H9 (cell line): ENCODE measurements at regions not wholly inside any gene's neighbourhood (a gene's known extent, or its start where the extent isn't known, plus 50 kb on each side); places are given as distances from the start of the nearest gene placed in this dataset.

Source experiments
- DNase-seq: peaks from one replicate; pipeline ENCODE4 v3.0.0-alpha.2; 2017
- H2AFZ ChIP-seq: one replicate; pipeline ENCODE4 v1.6.1; 2013; ENCODE audit warnings: mild to moderate bottlenecking, low read length, control low read depth, moderate library complexity
- H2AK5ac ChIP-seq: 2 replicates; pipeline ENCODE4 v1.6.1; 2013; ENCODE audit warnings: low read length, control low read depth, mixed read lengths; ENCODE audit not compliant: insufficient read length
- H2BK120ac ChIP-seq: one replicate; pipeline ENCODE4 v1.6.1; 2013; ENCODE audit warnings: low read depth, mild to moderate bottlenecking, low read length, control low read depth, inconsistent platforms; ENCODE audit not compliant: poor library complexity, severe bottlenecking
- H2BK12ac ChIP-seq: 2 replicates; pipeline ENCODE4 v1.6.1; 2013; ENCODE audit warnings: low read length, control low read depth, mixed read lengths, low read depth; ENCODE audit not compliant: insufficient read length
- H2BK15ac ChIP-seq: 2 replicates; pipeline ENCODE4 v1.6.1; 2013; ENCODE audit warnings: low read depth, low read length, control low read depth
- H2BK20ac ChIP-seq: one replicate; pipeline ENCODE4 v1.6.1; 2013; ENCODE audit warnings: low read depth, mild to moderate bottlenecking, low read length, control low read depth, inconsistent platforms; ENCODE audit not compliant: poor library complexity, severe bottlenecking
- H2BK5ac ChIP-seq: 2 replicates; pipeline ENCODE4 v1.6.1; 2013; ENCODE audit warnings: low read length, control low read depth, mixed read lengths; ENCODE audit not compliant: insufficient read length
- H3K14ac ChIP-seq: 2 replicates; pipeline ENCODE4 v1.6.1; 2013; ENCODE audit warnings: low read length, control low read depth; ENCODE audit not compliant: insufficient read depth
- H3K18ac ChIP-seq: 2 replicates; pipeline ENCODE4 v1.6.1; 2013; ENCODE audit warnings: low read depth, mild to moderate bottlenecking, mixed read lengths, low read length, control low read depth; ENCODE audit not compliant: insufficient read length
- H3K23ac ChIP-seq: 2 replicates; pipeline ENCODE4 v1.6.1; 2013; ENCODE audit warnings: low read length, control low read depth, mixed read lengths, low read depth; ENCODE audit not compliant: insufficient read length
- H3K23me2 ChIP-seq: 2 replicates; pipeline ENCODE4 v1.6.1; 2013; ENCODE audit warnings: low read depth, mild to moderate bottlenecking, mixed read lengths, low read length, control low read depth; ENCODE audit not compliant: insufficient read length, poor library complexity, severe bottlenecking
- H3K27ac ChIP-seq: 2 replicates; pipeline ENCODE4 v1.5.1; 2013; ENCODE audit warnings: low read length, control low read depth, mixed read lengths, low read depth; ENCODE audit not compliant: insufficient read length
- H3K27me3 ChIP-seq: 2 replicates; pipeline ENCODE4 v1.6.1; 2013; ENCODE audit warnings: low read length, control low read depth, inconsistent platforms; ENCODE audit not compliant: insufficient read depth
- H3K4ac ChIP-seq: 2 replicates; pipeline ENCODE4 v1.6.1; 2013; ENCODE audit warnings: low read depth, mild to moderate bottlenecking, control low read depth, inconsistent platforms, low read length, moderate library complexity
- H3K4me1 ChIP-seq: 2 replicates; pipeline ENCODE4 v1.6.1; 2013; ENCODE audit warnings: low read length, control low read depth, inconsistent platforms; ENCODE audit not compliant: insufficient read depth
- H3K4me2 ChIP-seq: 2 replicates; pipeline ENCODE4 v1.6.1; 2013; ENCODE audit warnings: low read length, control low read depth, mixed read lengths; ENCODE audit not compliant: insufficient read length, insufficient read depth
- H3K56ac ChIP-seq: 2 replicates; pipeline ENCODE4 v1.6.1; 2013; ENCODE audit warnings: low read depth, mild to moderate bottlenecking, mixed read lengths, low read length, control low read depth; ENCODE audit not compliant: insufficient read length
- H3K79me1 ChIP-seq: 2 replicates; pipeline ENCODE4 v1.6.1; 2013; ENCODE audit warnings: low read depth, mild to moderate bottlenecking, moderate library complexity, low read length, control low read depth, inconsistent platforms; ENCODE audit not compliant: insufficient read depth, poor library complexity, severe bottlenecking
- H3K79me2 ChIP-seq: 2 replicates; pipeline ENCODE4 v1.6.1; 2013; ENCODE audit warnings: low read length, control low read depth, inconsistent platforms; ENCODE audit not compliant: insufficient read depth
- H3K9ac ChIP-seq: 2 replicates; pipeline ENCODE4 v1.6.1; 2013; ENCODE audit warnings: low read length, control low read depth, mixed read lengths; ENCODE audit not compliant: insufficient read length; ENCODE audit errors: extremely low read depth
- H3K9me3 ChIP-seq: one replicate; pipeline ENCODE4 v1.6.1; 2013; ENCODE audit warnings: low read depth, low read length, inconsistent platforms; ENCODE audit not compliant: control insufficient read depth
- H3T11ph ChIP-seq: one replicate; pipeline ENCODE4 v1.6.1; 2013; ENCODE audit warnings: mild to moderate bottlenecking, low read length, control low read depth, inconsistent platforms
- H4K20me1 ChIP-seq: one replicate; pipeline ENCODE4 v1.6.1; 2013; ENCODE audit not compliant: control insufficient read depth, insufficient read length, insufficient read depth
- H4K5ac ChIP-seq: 2 replicates; pipeline ENCODE4 v1.6.1; 2013; ENCODE audit warnings: low read depth, mild to moderate bottlenecking, mixed read lengths, low read length, control low read depth; ENCODE audit not compliant: insufficient read length
- H4K8ac ChIP-seq: replicated peaks from 2 replicates; pipeline ENCODE4 v1.6.1; 2013; ENCODE audit warnings: low read length, control low read depth, mixed read lengths, low read depth; ENCODE audit not compliant: insufficient read length
- H4K91ac ChIP-seq: 2 replicates; pipeline ENCODE4 v1.6.1; 2013; ENCODE audit warnings: low read depth, mild to moderate bottlenecking, moderate library complexity, mixed read lengths, low read length, control low read depth; ENCODE audit not compliant: insufficient read length
- H3K27ac Mint-ChIP-seq, 3 experiments: 2 replicates in 2 of 3; 3 replicates in 1 of 3; pipeline ENCODE4 v1.8.0; 2020 to 2021; ENCODE audit warnings: mixed read lengths in 3 of 3, mild to moderate bottlenecking in 1 of 3, moderate library complexity in 1 of 3
- H3K27me3 Mint-ChIP-seq: 2 replicates; pipeline ENCODE4 v1.8.0; 2021; ENCODE audit warnings: low read depth, mild to moderate bottlenecking, moderate library complexity, mixed read lengths
- H3K36me3 Mint-ChIP-seq, 3 experiments: 2 replicates in 2 of 3; 3 replicates in 1 of 3; pipeline ENCODE4 v1.8.0; 2020 to 2021; ENCODE audit warnings: low read depth in 3 of 3, mixed read lengths in 3 of 3; ENCODE audit not compliant: insufficient read depth in 1 of 3
- H3K4me1 Mint-ChIP-seq, 2 experiments: 2 replicates each; pipeline ENCODE4 v1.8.0; 2020; ENCODE audit warnings: mixed read lengths in 2 of 2
- H3K4me3 Mint-ChIP-seq, 2 experiments: 2 replicates in 1 of 2; 3 replicates in 1 of 2; pipeline ENCODE4 v1.8.0; 2020 to 2021; ENCODE audit warnings: mild to moderate bottlenecking in 2 of 2, mixed read lengths in 2 of 2, moderate library complexity in 1 of 2
- H3K9me3 Mint-ChIP-seq, 2 experiments: 2 replicates in 1 of 2; 3 replicates in 1 of 2; pipeline ENCODE4 v1.8.0; 2020; ENCODE audit warnings: mild to moderate bottlenecking in 2 of 2, mixed read lengths in 2 of 2, moderate library complexity in 1 of 2
- WGBS: extraction: QIAGEN DNeasy Blood & Tissue Kit; methylation state at CpG from one replicate; pipeline ENCODE4 v1.1.7; 2013; ENCODE audit warnings: missing lambda C conversion rate, low lambda C conversion rate, mixed read lengths; ENCODE audit not compliant: insufficient read length; ENCODE audit errors: extremely low coverage; 5-methylcytosine and 5-hydroxymethylcytosine counted together
- TF ChIP-seq, protein P1 (sequence below): fragments of 200-600 bp; sonication (generic); conservative IDR thresholded peaks from 3 replicates; pipeline ENCODE4 v1.8.0; 2021; ENCODE audit warnings: antibody characterized with exemption, mild to moderate bottlenecking

DNA sequence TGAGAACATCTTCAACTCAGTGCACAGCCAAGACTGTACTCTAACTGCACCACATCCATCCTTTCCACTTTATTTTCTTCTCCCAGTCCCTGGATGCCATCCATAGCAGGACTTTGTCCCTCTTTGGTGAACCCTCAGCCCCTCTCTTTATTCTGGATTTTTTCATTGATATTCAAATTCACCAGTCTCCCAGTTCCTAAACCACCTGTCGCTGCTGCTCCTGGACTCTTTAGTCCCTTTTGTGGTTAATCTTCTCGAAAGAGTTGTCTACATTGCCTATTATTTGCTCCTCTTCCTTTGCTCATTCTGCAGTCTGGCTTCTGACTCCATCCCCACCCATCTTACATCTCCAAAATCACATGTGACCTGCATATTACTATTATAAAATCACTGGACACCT is 59.4 kb upstream of the ZSWIM6 start:
- Histone ChIP-seq H4K5ac (no peak overlapping the region), H3K56ac (no peak overlapping the region), H2BK15ac (no peak overlapping the region), H3K9me3 (no peaks in the 10 kb centered on the region), H2AFZ (no peak overlapping the region), H3K4me1 (no peaks in the 10 kb centered on the region), H4K8ac (no peak overlapping the region), H3T11ph (no peak overlapping the region), H3K14ac (no peak overlapping the region), H3K9ac (no peak overlapping the region), H2BK12ac (no peak overlapping the region), H3K4ac (no peak overlapping the region), H3K23ac (no peak overlapping the region), H3K18ac (no peak overlapping the region), H3K23me2 (no peaks in the 10 kb centered on the region), H4K20me1 (no peaks in the 10 kb centered on the region), H2BK5ac (no peak overlapping the region), H4K91ac (no peak overlapping the region), H3K79me1 (no peaks in the 10 kb centered on the region), H2BK20ac (no peak overlapping the region), H3K4me2 (no peak overlapping the region), H3K27ac (no peak overlapping the region), H3K27me3 (no peaks in the 10 kb centered on the region), H3K79me2 (no peaks in the 10 kb centered on the region), H2AK5ac (no peak overlapping the region), H2BK120ac (no peak overlapping the region)
- H3K4me3 Mint-ChIP-seq = no peak overlapping the region
- TF ChIP-seq, protein P1, sequence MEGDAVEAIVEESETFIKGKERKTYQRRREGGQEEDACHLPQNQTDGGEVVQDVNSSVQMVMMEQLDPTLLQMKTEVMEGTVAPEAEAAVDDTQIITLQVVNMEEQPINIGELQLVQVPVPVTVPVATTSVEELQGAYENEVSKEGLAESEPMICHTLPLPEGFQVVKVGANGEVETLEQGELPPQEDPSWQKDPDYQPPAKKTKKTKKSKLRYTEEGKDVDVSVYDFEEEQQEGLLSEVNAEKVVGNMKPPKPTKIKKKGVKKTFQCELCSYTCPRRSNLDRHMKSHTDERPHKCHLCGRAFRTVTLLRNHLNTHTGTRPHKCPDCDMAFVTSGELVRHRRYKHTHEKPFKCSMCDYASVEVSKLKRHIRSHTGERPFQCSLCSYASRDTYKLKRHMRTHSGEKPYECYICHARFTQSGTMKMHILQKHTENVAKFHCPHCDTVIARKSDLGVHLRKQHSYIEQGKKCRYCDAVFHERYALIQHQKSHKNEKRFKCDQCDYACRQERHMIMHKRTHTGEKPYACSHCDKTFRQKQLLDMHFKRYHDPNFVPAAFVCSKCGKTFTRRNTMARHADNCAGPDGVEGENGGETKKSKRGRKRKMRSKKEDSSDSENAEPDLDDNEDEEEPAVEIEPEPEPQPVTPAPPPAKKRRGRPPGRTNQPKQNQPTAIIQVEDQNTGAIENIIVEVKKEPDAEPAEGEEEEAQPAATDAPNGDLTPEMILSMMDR = no peak
- no peak overlapping the region for H3K27ac Mint-ChIP-seq
- no peaks in the 10 kb centered on the region for H3K9me3 Mint-ChIP-seq
- peaks cover 0 to 2% (median 0%) of the 10 kb centered on the region in 3 experiments; a peak in 1 of 7 replicates for H3K36me3 Mint-ChIP-seq
- peaks cover 1% of the 10 kb centered on the region for H3K27me3 Mint-ChIP-seq
- H3K4me1 Mint-ChIP-seq = peaks cover 13 to 19% of the 10 kb centered on the region in 2 experiments
- DNase-seq = no peak
- no CpG with 5 or more reads among the region's 2 CpGs for WGBS
